Fibroblast of lung (primary cell): ENCODE measurements at regions not wholly inside any gene's neighbourhood (a gene's known extent, or its start where the extent isn't known, plus 50 kb on each side); places are given as distances from the start of the nearest gene placed in this dataset.

Source experiments
- DNase-seq, 2 donors: peaks; one replicate each; pipeline versions ENCODE4 v3.0.0 to v3.0.0-alpha.2; 2010; ENCODE audit warnings: low read depth in 2 of 2
- H2AFZ ChIP-seq: 2 replicates; pipeline ENCODE4 v1.5.1; 2012; ENCODE audit warnings: low read length, control low read depth, inconsistent platforms
- H3K27ac ChIP-seq: 2 replicates; pipeline ENCODE4 v1.5.1; 2011; ENCODE audit warnings: low read length, control low read depth; ENCODE audit not compliant: insufficient read depth
- H3K27me3 ChIP-seq: 2 replicates; pipeline ENCODE4 v1.5.1; 2011; ENCODE audit warnings: mild to moderate bottlenecking, low read length; ENCODE audit not compliant: control insufficient read depth, insufficient read depth
- H3K36me3 ChIP-seq: 2 replicates; pipeline ENCODE4 v1.5.1; 2011; ENCODE audit warnings: low read length; ENCODE audit not compliant: control insufficient read depth, insufficient read depth
- H3K4me1 ChIP-seq: 2 replicates; pipeline ENCODE4 v1.5.1; 2011; ENCODE audit warnings: low read length; ENCODE audit not compliant: control insufficient read depth, insufficient read depth; ENCODE audit errors: extremely low read depth
- H3K4me2 ChIP-seq: 2 replicates; pipeline ENCODE4 v1.5.1; 2011; ENCODE audit warnings: low read length, control low read depth; ENCODE audit not compliant: insufficient read depth; ENCODE audit errors: extremely low read depth
- H3K4me3 ChIP-seq, 4 experiments: fragments of 200-600 bp in 1 of 4; sonication (generic) in 1 of 4; replicated peaks in 1 of 4; 2 replicates each; pipeline ENCODE4 v1.5.1; 2011 to 2016; ENCODE audit warnings: low read length in 4 of 4, low read depth in 3 of 4, mild to moderate bottlenecking in 3 of 4, control low read depth in 2 of 4, inconsistent platforms in 1 of 4, mixed read lengths in 1 of 4; ENCODE audit not compliant: insufficient read depth in 1 of 4; ENCODE audit errors: control extremely low read depth in 1 of 4
- H3K79me2 ChIP-seq: 2 replicates; pipeline ENCODE4 v1.5.1; 2012; ENCODE audit warnings: mild to moderate bottlenecking, low read length, inconsistent platforms; ENCODE audit not compliant: control insufficient read depth, insufficient read depth
- H3K9ac ChIP-seq: 2 replicates; pipeline ENCODE4 v1.5.1; 2011; ENCODE audit warnings: mild to moderate bottlenecking, low read length, control low read depth; ENCODE audit not compliant: insufficient read depth
- H3K9me3 ChIP-seq: 2 replicates; pipeline ENCODE4 v1.5.1; 2012; ENCODE audit warnings: low read depth, low read length; ENCODE audit not compliant: control insufficient read depth, insufficient read depth
- H4K20me1 ChIP-seq: 2 replicates; pipeline ENCODE4 v1.5.1; 2011; ENCODE audit warnings: low read length; ENCODE audit not compliant: control insufficient read depth, insufficient read depth; ENCODE audit errors: extremely low read depth
- EZH2 ChIP-seq: IDR thresholded peaks from 2 replicates; pipeline ENCODE4 v1.5.1; 2012; ENCODE audit warnings: low read length, control low read depth, mild to moderate bottlenecking; ENCODE audit errors: missing control alignments
- TF ChIP-seq, protein P1 (sequence below), 2 donors: IDR thresholded peaks in 1 of 2; conservative IDR thresholded peaks in 1 of 2; 1 replicate in 1 of 2; 2 replicates in 1 of 2; pipeline ENCODE4 v1.5.1; 2011 to 2012; ENCODE audit warnings: low read length in 2 of 2, control low read depth in 1 of 2, inconsistent platforms in 1 of 2, low read depth in 1 of 2, mild to moderate bottlenecking in 1 of 2

DNA sequence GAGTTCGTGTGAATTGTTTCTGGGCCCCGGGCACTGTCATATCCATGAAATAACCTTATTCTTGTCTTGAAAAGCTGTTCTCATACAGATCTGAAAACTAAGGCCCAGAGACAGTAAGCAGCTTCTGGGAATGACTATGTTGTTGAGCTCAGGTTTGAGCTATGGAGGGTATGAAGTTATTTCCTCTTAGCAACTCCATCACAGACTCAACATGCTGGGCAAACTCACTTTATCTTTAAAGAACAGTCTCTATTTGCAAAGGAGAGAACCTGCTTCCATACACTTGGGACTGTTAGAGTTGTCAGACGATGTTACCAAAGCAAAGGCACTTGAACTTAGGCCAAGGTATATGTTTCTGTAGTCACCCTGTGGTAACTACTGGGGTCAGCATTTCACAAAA, 90.0 kb downstream of the GPR88 start:
- Histone ChIP-seq H2AFZ (no peak overlapping the region), H3K36me3 (no peaks in the 10 kb centered on the region), H3K9ac (no peak overlapping the region), H3K4me1 (peaks cover 22% of the 10 kb centered on the region), H3K27ac (peak overlapping the region; percentile 9), H3K9me3 (no peaks in the 10 kb centered on the region), H3K4me3 (no peak overlapping the region), H3K4me2 (no peak overlapping the region), H3K79me2 (no peaks in the 10 kb centered on the region), H3K27me3 (no peaks in the 10 kb centered on the region), H4K20me1 (no peaks in the 10 kb centered on the region)
- DNase-seq, result peak in 1 of 2 donors; percentile 60
- TF ChIP-seq EZH2, result no peak
- TF ChIP-seq, protein P1, sequence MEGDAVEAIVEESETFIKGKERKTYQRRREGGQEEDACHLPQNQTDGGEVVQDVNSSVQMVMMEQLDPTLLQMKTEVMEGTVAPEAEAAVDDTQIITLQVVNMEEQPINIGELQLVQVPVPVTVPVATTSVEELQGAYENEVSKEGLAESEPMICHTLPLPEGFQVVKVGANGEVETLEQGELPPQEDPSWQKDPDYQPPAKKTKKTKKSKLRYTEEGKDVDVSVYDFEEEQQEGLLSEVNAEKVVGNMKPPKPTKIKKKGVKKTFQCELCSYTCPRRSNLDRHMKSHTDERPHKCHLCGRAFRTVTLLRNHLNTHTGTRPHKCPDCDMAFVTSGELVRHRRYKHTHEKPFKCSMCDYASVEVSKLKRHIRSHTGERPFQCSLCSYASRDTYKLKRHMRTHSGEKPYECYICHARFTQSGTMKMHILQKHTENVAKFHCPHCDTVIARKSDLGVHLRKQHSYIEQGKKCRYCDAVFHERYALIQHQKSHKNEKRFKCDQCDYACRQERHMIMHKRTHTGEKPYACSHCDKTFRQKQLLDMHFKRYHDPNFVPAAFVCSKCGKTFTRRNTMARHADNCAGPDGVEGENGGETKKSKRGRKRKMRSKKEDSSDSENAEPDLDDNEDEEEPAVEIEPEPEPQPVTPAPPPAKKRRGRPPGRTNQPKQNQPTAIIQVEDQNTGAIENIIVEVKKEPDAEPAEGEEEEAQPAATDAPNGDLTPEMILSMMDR (conservative IDR thresholded peaks at IDR 0.05 in 1 of 2, IDR thresholded peaks at IDR 0.05 in 1 of 2; ENCODE audit: low read depth in 1 of 2, low read length in 2 of 2), result no peak

DNA sequence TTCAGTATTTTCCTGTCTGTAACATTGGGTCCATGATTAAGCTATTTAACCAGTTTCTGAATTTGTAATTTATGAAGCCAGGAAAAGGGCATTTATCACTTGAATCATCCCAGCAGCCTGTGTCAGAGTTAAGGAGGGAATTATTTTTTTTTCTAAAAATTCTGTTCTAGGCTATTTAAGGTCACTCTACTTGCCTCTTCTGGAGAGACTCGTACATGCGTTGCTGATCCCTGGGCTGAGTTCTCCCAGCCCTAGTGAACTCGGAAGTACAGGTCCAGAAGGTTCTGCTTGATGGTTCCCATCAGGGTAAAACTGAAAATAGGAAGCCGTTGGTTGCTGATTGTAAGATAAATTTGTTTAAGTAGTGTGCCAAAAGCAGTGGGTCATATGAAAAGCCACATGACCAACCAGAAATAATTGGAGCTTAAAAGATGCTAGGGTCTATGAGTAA, 90.7 kb downstream of the GPR88 start:
- Histone ChIP-seq H3K9ac (no peak overlapping the region), H3K36me3 (no peaks in the 10 kb centered on the region), H3K4me2 (no peak overlapping the region), H4K20me1 (no peaks in the 10 kb centered on the region), H3K4me3 (no peak overlapping the region), H3K4me1 (peaks cover 19% of the 10 kb centered on the region), H3K27me3 (no peaks in the 10 kb centered on the region), H3K27ac (no peak overlapping the region), H2AFZ (no peak overlapping the region), H3K9me3 (no peaks in the 10 kb centered on the region), H3K79me2 (no peaks in the 10 kb centered on the region)
- TF ChIP-seq, protein P1 (conservative IDR thresholded peaks at IDR 0.05 in 1 of 2, IDR thresholded peaks at IDR 0.05 in 1 of 2; ENCODE audit: low read depth in 1 of 2, low read length in 2 of 2), result no peak
- TF ChIP-seq EZH2, result no peak
- DNase-seq, result peak in 1 of 2 donors; percentile 81

DNA sequence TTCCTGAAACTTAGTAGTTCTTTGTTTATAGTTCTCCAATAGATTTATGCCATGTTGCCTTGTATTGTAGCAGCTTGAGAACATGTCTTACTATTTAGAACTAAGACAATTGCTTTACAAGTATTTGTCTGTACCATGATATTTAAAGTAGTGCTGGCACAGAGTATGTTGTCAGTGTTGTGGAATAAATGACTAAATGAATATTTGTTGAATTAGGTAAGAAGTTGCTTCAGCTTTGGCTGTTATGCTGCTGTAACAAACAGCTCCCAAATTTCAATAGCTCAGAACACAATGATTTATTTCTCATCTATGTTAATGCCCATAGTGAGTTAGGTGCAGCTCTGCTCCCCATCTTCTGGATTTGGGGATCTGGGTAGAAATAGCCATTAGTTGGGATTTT, 90.2 kb upstream of the VCAM1 start:
- no peak overlapping the region for H2AFZ ChIP-seq
- no peaks in the 10 kb centered on the region for H3K36me3 ChIP-seq
- no peak overlapping the region for H3K4me3 ChIP-seq
- no peak overlapping the region for H3K9ac ChIP-seq
- TF ChIP-seq, protein P1 (conservative IDR thresholded peaks at IDR 0.05 in 1 of 2, IDR thresholded peaks at IDR 0.05 in 1 of 2; ENCODE audit: low read depth in 1 of 2, low read length in 2 of 2), result no peak
- no peak for TF ChIP-seq EZH2
- no peaks in the 10 kb centered on the region for H4K20me1 ChIP-seq
- H3K4me2 ChIP-seq, result no peak overlapping the region
- DNase-seq, result peak in 1 of 2 donors; percentile 49
- H3K4me1 ChIP-seq, result peaks cover 18% of the 10 kb centered on the region
- H3K27me3 ChIP-seq, result no peaks in the 10 kb centered on the region
- no peaks in the 10 kb centered on the region for H3K79me2 ChIP-seq
- no peak overlapping the region for H3K27ac ChIP-seq
- H3K9me3 ChIP-seq, result no peaks in the 10 kb centered on the region
